K562 (cell line): ENCODE measurements at regions not wholly inside any gene's neighbourhood (a gene's known extent, or its start where the extent isn't known, plus 50 kb on each side); places are given as distances from the start of the nearest gene placed in this dataset.

Experiments used
- ATAC-seq: fragments of 200-7000 bp; cut with Tn5 transposase; 3 replicates; pipeline ENCODE4 v1.9.1; 2020; ENCODE audit warnings: moderate library complexity
- BruUV-seq: library from RNA; stranded (reverse); fragments of 400-500 nt; replicated peaks from 2 replicates; lab custom pipeline; 2021; lab: Mats Ljungman, UMichigan
- CTCF ChIA-PET: fragments of 300-600 bp; formaldehyde crosslinking; extraction: SDS; loops from one replicate; lab custom pipeline; 2021; ENCODE audit warnings: low intra/inter-chr PET ratio; lab: Yijun Ruan, JAX
- POLR2A ChIA-PET: fragments of 300-600, 350-650 bp; sonication (Branson Sonifier 250); formaldehyde crosslinking; extraction: SDS; loops from one replicate; lab custom pipeline; 2021; ENCODE audit warnings: antibody characterized with exemption, inconsistent platforms; lab: Yijun Ruan, JAX
- DNase-seq, 4 experiments: peaks; one replicate each; pipeline versions ENCODE4 v3.0.0 to v3.0.0-alpha.2; 2011 to 2018; ENCODE audit warnings: low spot score in 3 of 4, mixed read lengths in 3 of 4; ENCODE audit errors: extremely low read depth in 1 of 4
- FAIRE-seq: peaks from 2 replicates; lab custom pipeline; 2011; peaks lifted over from hg19 to GRCh38; lab: Jason Lieb, UNC
- H2AFZ ChIP-seq: 2 replicates; pipeline ENCODE4 v1.6.0; 2011; ENCODE audit warnings: low read depth, low read length, control low read depth, inconsistent platforms
- H3K27ac ChIP-seq: fragments of 200-600 bp; 3 replicates; pipeline ENCODE4 v1.8.0; 2011; ENCODE audit warnings: low read depth, mild to moderate bottlenecking, control low read depth, inconsistent platforms, low read length, moderate library complexity, mixed read lengths; ENCODE audit errors: extremely low read depth
- H3K27me3 ChIP-seq, 2 experiments: fragments of 300-600 bp in 1 of 2; 2 replicates in 1 of 2; 3 replicates in 1 of 2; pipeline versions ENCODE4 v1.6.0 to v1.8.0; 2011; ENCODE audit warnings: inconsistent platforms in 2 of 2, low read length in 2 of 2, mild to moderate bottlenecking in 1 of 2, mixed read lengths in 1 of 2, moderate library complexity in 1 of 2; ENCODE audit not compliant: control insufficient read depth in 2 of 2, insufficient read depth in 2 of 2
- H3K36me3 ChIP-seq: fragments of 300-600 bp; 3 replicates; pipeline ENCODE4 v1.8.0; 2011; ENCODE audit warnings: mild to moderate bottlenecking, low read length, inconsistent platforms; ENCODE audit not compliant: control insufficient read depth, insufficient read depth
- H3K4me1 ChIP-seq, 2 experiments: fragments of 200-600 bp in 1 of 2; replicated peaks in 1 of 2; 2 replicates in 1 of 2; 3 replicates in 1 of 2; pipeline versions ENCODE4 v1.5.1 to v1.8.0; 2011; ENCODE audit warnings: inconsistent platforms in 2 of 2, low read length in 2 of 2, mild to moderate bottlenecking in 1 of 2, mixed read lengths in 1 of 2, moderate library complexity in 1 of 2; ENCODE audit not compliant: control insufficient read depth in 2 of 2, insufficient read depth in 2 of 2
- H3K4me2 ChIP-seq: 2 replicates; pipeline ENCODE4 v1.6.1; 2011; ENCODE audit warnings: low read length, control low read depth, inconsistent platforms, mixed read lengths; ENCODE audit not compliant: insufficient read depth
- H3K4me3 ChIP-seq: fragments of 200-600 bp; sonication (generic), shearing (Covaris generic); 2 replicates; pipeline ENCODE4 v1.5.1; 2016; ENCODE audit warnings: control low read depth, inconsistent platforms
- H3K79me2 ChIP-seq: fragments of 200-600 bp; 3 replicates; pipeline ENCODE4 v1.8.0; 2011; ENCODE audit warnings: low read length, inconsistent platforms; ENCODE audit not compliant: control insufficient read depth, insufficient read depth
- H3K9ac ChIP-seq, 2 experiments: 2 replicates each; pipeline versions ENCODE4 v1.6.0 to v1.6.1; 2011; ENCODE audit warnings: low read depth in 2 of 2, low read length in 2 of 2, control low read depth in 1 of 2, inconsistent platforms in 1 of 2, mild to moderate bottlenecking in 1 of 2, mixed read lengths in 1 of 2; ENCODE audit not compliant: insufficient read depth in 1 of 2
- H3K9me1 ChIP-seq: one replicate; pipeline ENCODE4 v1.6.0; 2011; ENCODE audit warnings: inconsistent platforms, mild to moderate bottlenecking, low read length, moderate library complexity; ENCODE audit not compliant: control insufficient read depth, insufficient read depth
- H3K9me3 ChIP-seq: replicated peaks from 2 replicates; pipeline ENCODE4 v1.5.1; 2011; ENCODE audit warnings: low read depth, low read length, inconsistent platforms; ENCODE audit not compliant: control insufficient read depth, insufficient read depth
- H4K20me1 ChIP-seq: replicated peaks from 2 replicates; pipeline ENCODE4 v1.6.1; 2011; ENCODE audit warnings: low read length, inconsistent platforms, mixed read lengths; ENCODE audit not compliant: control insufficient read depth, insufficient read depth
- CBX5 ChIP-seq: IDR thresholded peaks from 2 replicates; pipeline ENCODE4 v1.6.1; 2014; ENCODE audit warnings: low read depth, borderline replicate concordance
- ILF3 ChIP-seq: fragments of 450-650 bp; IDR thresholded peaks from 2 replicates; pipeline ENCODE4 v1.6.1; 2018; ENCODE audit warnings: antibody characterized with exemption, mild to moderate bottlenecking, moderate library complexity, borderline replicate concordance
- MLLT1 ChIP-seq, 2 experiments: fragments of 450-650 bp; IDR thresholded peaks; 2 replicates each; pipeline ENCODE4 v1.6.1; 2016
- MYNN ChIP-seq, 2 experiments: sonication (generic); formaldehyde crosslinking in 1 of 2; IDR thresholded peaks; 2 replicates each; pipeline versions ENCODE4 v1.5.0 to v1.6.1; 2016 to 2020; ENCODE audit warnings: antibody characterized with exemption in 1 of 2, missing genetic modification reagents in 1 of 2
- PBX2 ChIP-seq, 2 experiments: IDR thresholded peaks in 1 of 2; conservative IDR thresholded peaks in 1 of 2; 2 replicates each; pipeline ENCODE4 v1.6.1; 2016; ENCODE audit warnings: low read depth in 2 of 2, mild to moderate bottlenecking in 1 of 2, missing compliant biosample characterization in 1 of 2, missing genetic modification characterization in 1 of 2, moderate library complexity in 1 of 2
- SETDB1 ChIP-seq: IDR thresholded peaks from one replicate; pipeline ENCODE4 v1.6.1; 2012; ENCODE audit warnings: low read length, control low read depth, inconsistent platforms
- SMARCB1 ChIP-seq: IDR thresholded peaks from 2 replicates; pipeline ENCODE4 v1.6.1; 2011; ENCODE audit warnings: improper control_type of control experiment, low read depth; ENCODE audit not compliant: insufficient read length
- ZNF318 ChIP-seq, 2 experiments: fragments of 450-650 bp; IDR thresholded peaks; 2 replicates each; pipeline ENCODE4 v1.6.1; 2016; ENCODE audit warnings: mild to moderate bottlenecking in 2 of 2, borderline replicate concordance in 1 of 2, low read depth in 1 of 2, moderate library complexity in 1 of 2
- WGBS: fragments of 100-300 bp; shearing (Covaris generic); methylation state at CpG from one replicate; pipeline ENCODE4 v1.1.6; 2016; ENCODE audit warnings: low coverage, mixed read lengths; ENCODE audit not compliant: insufficient coverage; ENCODE audit errors: missing lambda C conversion rate; 5-methylcytosine and 5-hydroxymethylcytosine counted together
- in situ Hi-C: fragments of 300-500 bp; cut with MboI; formaldehyde crosslinking; loops from 4 replicates; pipeline ENCODE4 v1.15.0; 2018; ENCODE audit warnings: inconsistent platforms, mixed read lengths
- intact Hi-C: fragments of 100-400 bp; cut with micrococcal nuclease; formaldehyde crosslinking; loops from 2 replicates; pipeline ENCODE4 v1.14.2; 2022

- TF ChIP-seq MLLT1 (IDR thresholded peaks at IDR 0.05), result no peak
- no peak for TF ChIP-seq ILF3
- TF ChIP-seq SETDB1, result no peak
These were observed 139.0 kb upstream of the ADCY1 start (continued) for GRCh38 chr7:45435131-45435530.

- BruUV-seq, result no TSS peak
- DNase-seq (no peak), ATAC-seq (no peak), FAIRE-seq (no peak)
- H3K36me3 ChIP-seq, result no peaks in the 10 kb centered on the region
- no peak overlapping the region for H3K4me3 ChIP-seq
- no peaks in the 10 kb centered on the region for H3K9me3 ChIP-seq
- no peaks in the 10 kb centered on the region for H3K9me1 ChIP-seq
- ChIA-PET CTCF (no interaction called here), POLR2A (no interaction called here)
- H3K79me2 ChIP-seq, result no peaks in the 10 kb centered on the region
- peaks cover 0 to 4% of the 10 kb centered on the region in 2 experiments; a peak in 3 of 5 replicates for H3K27me3 ChIP-seq
- no peak overlapping the region for H3K4me2 ChIP-seq
- H2AFZ ChIP-seq, result no peak overlapping the region
- 0% methylated on average over 1 of the region's 1 CpG for WGBS
- in situ Hi-C loops (no loop called here), intact Hi-C loops (no loop called here)
- H4K20me1 ChIP-seq, result no peaks in the 10 kb centered on the region
- no peak overlapping the region for H3K9ac ChIP-seq
- no peaks in the 10 kb centered on the region for H3K4me1 ChIP-seq
- H3K27ac ChIP-seq, result no peak overlapping the region
- no peak for TF ChIP-seq CBX5
- TF ChIP-seq PBX2 (CRISPR knock-in tag; IDR thresholded peaks at IDR 0.05; ENCODE audit: low read depth), result no peak
- no peak for TF ChIP-seq PBX2 (tag; conservative IDR thresholded peaks at IDR 0.05; ENCODE audit: low read depth)
- no peak for TF ChIP-seq MYNN (IDR thresholded peaks at IDR 0.05)
- no peak for TF ChIP-seq MYNN (CRISPR knock-in tag; IDR thresholded peaks at IDR 0.05)
- TF ChIP-seq SMARCB1, result no peak
- TF ChIP-seq ZNF318 (IDR thresholded peaks at IDR 0.05; ENCODE audit: borderline replicate concordance in 1 of 2, low read depth in 1 of 2), result no peak
These were observed 138.3 kb upstream of the ADCY1 start for GRCh38 chr7:45435846-45436245.
